OCI-M2 (cell line): ENCODE measurements at regions not wholly inside any gene's neighbourhood (a gene's known extent, or its start where the extent isn't known, plus 50 kb on each side); places are given as distances from the start of the nearest gene placed in this dataset.
"Not testable (repeated sequence)": the region's sequence is repeated elsewhere in the genome, so short reads cannot be mapped to it uniquely, and the experiment has no call there.

Source experiments
- DNase-seq: peaks from one replicate; lab custom pipeline; 2025; ENCODE audit not compliant: unreplicated experiment; lab: John Stamatoyannopoulos, UW

- no peak for DNase-seq
Observed at GRCh38 chr3:152621006-152621868, 213.7 kb upstream of the P2RY1 start.

- no peak for DNase-seq
Observed at GRCh38 chr3:152621967-152622810, 212.7 kb upstream of the P2RY1 start.

- DNase-seq, result no peak
Observed at GRCh38 chr3:152622811-152623167, 212.1 kb upstream of the P2RY1 start.

GRCh38 chr3:152623286-152623911 is 211.5 kb upstream of the P2RY1 start:
- DNase-seq, result no peak

GRCh38 chr3:152626226-152626625 is 208.7 kb upstream of the P2RY1 start:
- DNase-seq, result no peak

GRCh38 chr3:152628496-152628895 is 206.4 kb upstream of the P2RY1 start:
- DNase-seq, result no peak

GRCh38 chr3:152629363-152630122 is 205.4 kb upstream of the P2RY1 start:
- DNase-seq, result no peak

GRCh38 chr3:152635389-152635788 is 199.5 kb upstream of the P2RY1 start:
- no peak for DNase-seq

GRCh38 chr3:152636651-152637050 is 198.3 kb upstream of the P2RY1 start:
- DNase-seq, result no peak

- no peak for DNase-seq
Observed at GRCh38 chr3:152638214-152638613, 196.7 kb upstream of the P2RY1 start.

- DNase-seq, result no peak
Observed at GRCh38 chr3:152638707-152639450, 196.1 kb upstream of the P2RY1 start.

- DNase-seq, result no peak
Observed at GRCh38 chr3:152641198-152641597, 193.7 kb upstream of the P2RY1 start.

- no peak for DNase-seq
Observed at GRCh38 chr3:152642658-152643057, 192.3 kb upstream of the P2RY1 start.

- DNase-seq, result no peak
Observed at GRCh38 chr3:152644478-152644877, 190.5 kb upstream of the P2RY1 start.

- no peak for DNase-seq
Observed at GRCh38 chr3:152646004-152646403, 188.9 kb upstream of the P2RY1 start.

- no peak for DNase-seq
Observed at GRCh38 chr3:152650177-152650576, 184.8 kb upstream of the P2RY1 start.

- not testable (repeated sequence) for DNase-seq
Observed at GRCh38 chr3:152650923-152651322, 184.0 kb upstream of the P2RY1 start.

GRCh38 chr3:152656214-152656971 is 178.5 kb upstream of the P2RY1 start:
- no peak for DNase-seq

- DNase-seq, result no peak
Observed at GRCh38 chr3:152656972-152657355, 178.0 kb upstream of the P2RY1 start.
